ENCODE measurements at regions not wholly inside any gene's neighbourhood (a gene's known extent, or its start where the extent isn't known, plus 50 kb on each side); places are given as distances from the start of the nearest gene placed in this dataset.

DNA sequence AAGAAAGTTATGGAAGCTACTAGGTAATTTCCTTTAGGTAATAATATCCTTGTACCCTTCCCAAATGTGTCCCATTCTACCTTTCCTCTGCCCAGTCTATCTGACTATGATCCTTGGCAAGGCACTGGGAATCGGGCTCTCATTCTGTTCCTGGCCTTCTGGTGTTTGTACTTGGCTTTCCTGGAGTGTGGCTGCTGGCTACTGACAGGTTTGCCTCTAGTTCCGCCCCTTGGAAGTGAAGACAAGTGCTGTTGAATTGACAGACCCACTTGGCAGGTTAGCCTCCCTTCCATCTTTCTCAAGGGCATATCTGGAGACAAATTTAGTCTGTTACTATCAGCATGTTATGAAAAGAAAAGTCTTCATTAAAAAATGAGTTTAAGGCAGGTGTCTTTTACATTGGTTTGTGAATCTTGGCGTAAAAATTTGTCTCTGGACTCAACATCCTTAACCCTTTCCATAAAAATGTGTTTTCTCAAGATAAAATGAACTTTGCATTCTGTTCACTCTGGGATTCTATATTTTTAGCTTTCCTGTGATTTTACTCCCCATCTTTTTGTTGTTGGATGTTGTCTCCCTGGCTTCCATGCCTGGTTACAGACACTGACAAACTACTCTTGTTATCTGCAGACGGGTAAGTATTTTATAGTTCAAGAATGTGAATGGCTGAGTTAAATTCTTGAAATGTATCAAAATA, 287.4 kb upstream of the PDGFD start:
- no peak for TF ChIP-seq EZH2phosphoT487 (IDR thresholded peaks at IDR 0.05)
- no peak for TF ChIP-seq EZH2 (IDR thresholded peaks at IDR 0.05)
- TF ChIP-seq CTCF (IDR thresholded peaks at IDR 0.05), result no peak
